HT1080 (cell line): ENCODE measurements at regions not wholly inside any gene's neighbourhood (a gene's known extent, or its start where the extent isn't known, plus 50 kb on each side); places are given as distances from the start of the nearest gene placed in this dataset.
A peak's percentile ranks its signal among the peaks of the same experiment; 100 is the strongest.

Experiments used
- DNase-seq: peaks from one replicate; pipeline ENCODE4 v3.0.0-alpha.2; 2015; ENCODE audit warnings: low read depth

GRCh38 chr4:111556141-111556781 is 589.0 kb upstream of the FAM241A start:
- DNase-seq = no peak

- no peak for DNase-seq
These were observed 588.4 kb upstream of the FAM241A start for GRCh38 chr4:111556851-111557250.

GRCh38 chr4:111562826-111563225 is 582.4 kb upstream of the FAM241A start:
- DNase-seq = peak; percentile 47

- DNase-seq = no peak
These were observed 572.8 kb upstream of the FAM241A start for GRCh38 chr4:111572470-111572869.

GRCh38 chr4:111573386-111573785 is 571.9 kb upstream of the FAM241A start:
- no peak for DNase-seq

DNA sequence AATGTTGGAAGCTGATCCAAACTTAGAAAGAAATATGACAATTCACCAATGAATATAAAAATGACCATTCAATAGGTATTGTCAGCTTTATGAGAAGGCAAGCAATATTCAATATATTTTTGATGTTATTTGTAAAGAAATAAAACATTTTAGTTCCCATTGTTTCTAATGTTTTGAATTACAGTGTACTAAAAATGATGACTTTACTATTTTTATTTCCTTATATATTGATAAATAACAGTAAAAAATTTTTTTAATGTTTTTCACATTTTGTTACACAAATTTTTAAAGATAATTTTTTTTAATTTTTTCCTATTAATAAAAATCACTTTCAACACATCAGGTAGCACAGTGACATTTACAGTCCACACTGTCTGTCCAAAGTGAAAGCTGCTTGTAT is 565.5 kb upstream of the FAM241A start:
- DNase-seq = no peak

DNA sequence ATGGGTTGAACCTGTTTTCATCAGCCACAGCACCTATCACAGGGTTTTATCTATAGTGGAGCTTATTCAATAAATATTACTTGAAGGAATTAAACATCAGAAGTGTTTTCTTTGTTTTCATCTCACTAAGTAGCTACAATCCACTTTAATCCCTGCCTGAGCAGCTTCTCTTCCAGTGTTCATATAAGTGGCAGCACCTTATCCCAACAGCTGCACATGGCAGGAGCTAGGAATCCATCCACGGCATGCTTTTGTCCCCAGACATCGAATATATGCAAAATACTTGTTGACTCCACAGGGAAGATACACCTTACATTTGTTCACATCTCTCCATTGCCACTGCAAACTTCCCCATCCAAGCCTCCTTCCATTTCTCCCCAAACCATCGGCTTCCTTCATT is 549.8 kb upstream of the FAM241A start:
- DNase-seq = no peak

DNA sequence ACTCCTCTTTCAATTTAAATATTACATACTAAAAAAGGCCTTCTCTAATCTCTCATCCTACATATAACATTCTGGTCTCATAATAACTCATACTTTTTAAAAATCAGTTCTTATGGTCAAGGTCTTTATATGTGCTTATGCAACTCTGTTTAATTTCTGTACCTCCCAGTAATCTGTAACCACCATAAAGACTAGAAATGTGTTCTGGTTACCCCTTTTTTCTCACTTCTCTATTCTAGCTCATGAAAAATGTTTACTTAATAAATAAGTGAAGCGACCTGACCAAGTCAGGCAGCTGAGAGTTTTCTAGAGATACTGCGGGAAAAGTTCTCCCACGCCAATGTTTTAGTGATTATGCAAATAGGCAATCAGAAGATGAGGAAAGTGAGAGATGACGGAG is 548.8 kb upstream of the FAM241A start:
- DNase-seq = no peak

GRCh38 chr4:111601671-111602070 is 543.6 kb upstream of the FAM241A start:
- DNase-seq = no peak

- DNase-seq = peak; percentile 24
These were observed 542.4 kb upstream of the FAM241A start for GRCh38 chr4:111602848-111603247.

DNA sequence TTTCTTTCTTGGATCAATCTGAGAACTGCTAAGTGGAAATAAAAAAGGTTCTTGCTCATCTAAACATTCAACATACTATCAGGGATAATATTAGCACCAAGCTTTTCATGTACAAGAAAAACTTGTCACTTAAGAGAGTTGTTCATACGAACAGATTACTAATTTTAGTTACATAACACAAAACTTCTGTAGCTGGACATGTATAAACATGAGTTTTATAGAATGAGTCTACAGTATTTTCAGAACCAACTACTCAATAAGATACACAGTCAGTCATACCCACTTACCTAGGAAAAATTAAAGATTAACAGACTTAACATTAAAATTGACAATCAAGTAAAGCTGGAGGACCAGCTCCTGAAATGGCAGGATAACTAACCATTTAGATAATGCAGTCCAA is 540.1 kb upstream of the FAM241A start:
- no peak for DNase-seq

DNA sequence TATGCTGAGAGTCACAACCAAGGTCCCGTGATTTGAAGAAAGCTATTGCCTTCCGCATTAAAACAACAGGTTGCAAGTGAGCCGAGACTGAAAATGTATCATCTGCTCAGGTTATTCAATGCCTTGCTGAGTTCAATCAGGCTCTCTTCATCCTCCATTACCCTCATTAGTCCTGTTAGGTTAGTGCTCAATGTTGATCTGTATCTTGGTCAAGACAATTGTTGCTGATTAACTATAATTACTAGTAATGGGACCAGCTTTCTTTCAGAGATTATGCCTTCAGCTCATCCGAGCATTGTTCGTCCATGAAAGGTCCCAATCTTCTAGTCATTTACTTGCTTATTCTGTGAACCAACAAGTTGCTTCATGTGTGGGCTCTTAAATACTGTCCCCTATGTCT is 534.6 kb upstream of the FAM241A start:
- no peak for DNase-seq

DNA sequence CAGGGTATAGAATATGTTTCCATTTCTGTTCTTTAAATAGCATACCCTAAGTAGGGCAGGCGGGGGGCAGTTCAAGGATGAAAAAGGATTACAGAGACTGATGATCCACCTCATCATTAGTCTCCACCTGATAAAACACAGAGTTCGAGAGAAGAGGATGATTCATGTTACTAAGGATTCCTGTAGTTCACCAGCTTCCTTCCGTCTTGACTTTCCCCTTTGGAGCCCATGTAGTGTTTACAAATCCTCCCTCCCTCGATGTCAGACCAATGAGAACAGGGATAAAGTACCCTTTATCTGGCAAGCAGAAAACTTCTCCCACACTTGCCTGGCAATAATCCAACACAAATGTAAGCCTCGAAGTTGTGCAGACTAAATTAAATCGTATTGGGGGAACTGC is 526.3 kb upstream of the FAM241A start:
- DNase-seq = peak; percentile 69

- DNase-seq = peak; percentile 69
These were observed 516.8 kb upstream of the FAM241A start for GRCh38 chr4:111628437-111628836.

GRCh38 chr4:111630705-111631104 is 514.5 kb upstream of the FAM241A start:
- peak; percentile 51 for DNase-seq

DNA sequence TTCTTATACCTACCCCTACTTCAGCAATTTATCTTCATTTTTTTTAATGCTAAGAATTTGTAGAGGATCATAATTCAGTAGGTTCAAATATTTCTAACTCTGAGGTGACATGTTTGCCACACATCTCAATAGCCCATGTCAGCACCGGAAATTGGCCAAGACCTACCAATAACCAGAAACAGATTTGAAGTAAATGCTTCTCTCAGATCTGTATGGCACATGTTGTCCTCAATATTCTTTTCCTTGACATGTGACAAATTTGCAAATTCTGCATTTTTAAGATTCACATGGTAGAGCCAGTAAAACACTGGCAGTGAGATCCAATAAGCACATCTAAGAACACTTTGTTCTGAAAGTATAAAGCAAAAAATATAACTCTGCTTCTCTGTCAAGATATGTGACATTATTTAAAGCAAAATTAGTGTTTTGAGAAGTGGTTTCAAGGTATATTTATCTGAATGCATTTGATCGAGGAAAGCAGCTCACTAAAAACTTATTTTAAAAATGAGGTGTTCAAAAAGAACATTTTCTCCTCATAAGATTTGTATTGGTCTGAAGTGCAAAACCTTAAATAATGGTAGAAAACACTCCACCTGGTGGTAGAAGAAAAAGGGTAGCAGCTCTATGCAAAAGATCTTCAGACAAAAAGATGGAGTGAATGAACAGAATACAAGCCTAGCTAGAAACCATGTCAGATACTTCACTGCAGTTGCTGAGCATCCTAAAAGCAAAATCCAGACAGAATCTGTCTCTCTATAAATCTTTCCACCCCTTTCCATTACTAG is 513.8 kb upstream of the FAM241A start:
- peak; percentile 23 for DNase-seq

GRCh38 chr4:111632641-111633151 is 512.6 kb upstream of the FAM241A start:
- no peak for DNase-seq

- no peak for DNase-seq
These were observed 511.5 kb upstream of the FAM241A start for GRCh38 chr4:111633663-111634266.

DNA sequence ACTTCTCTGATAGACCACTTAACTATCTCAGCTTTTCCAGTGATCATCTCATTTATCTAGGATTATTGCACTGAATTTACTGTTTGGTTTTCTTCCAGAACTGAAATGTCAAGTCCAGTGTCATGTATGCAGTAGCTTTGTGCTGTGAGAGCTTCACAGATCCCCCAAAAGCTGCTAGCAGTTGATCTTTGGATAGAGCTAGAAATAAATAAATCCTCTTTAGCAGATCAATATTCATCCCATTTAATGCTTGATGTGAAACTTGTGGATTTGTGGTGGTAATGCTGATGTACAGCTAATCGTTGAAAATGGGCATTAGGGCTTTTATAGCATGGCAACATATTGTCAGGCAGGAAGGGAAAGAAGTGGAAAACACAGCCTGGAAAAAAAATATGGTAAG is 509.6 kb upstream of the FAM241A start:
- no peak for DNase-seq

DNA sequence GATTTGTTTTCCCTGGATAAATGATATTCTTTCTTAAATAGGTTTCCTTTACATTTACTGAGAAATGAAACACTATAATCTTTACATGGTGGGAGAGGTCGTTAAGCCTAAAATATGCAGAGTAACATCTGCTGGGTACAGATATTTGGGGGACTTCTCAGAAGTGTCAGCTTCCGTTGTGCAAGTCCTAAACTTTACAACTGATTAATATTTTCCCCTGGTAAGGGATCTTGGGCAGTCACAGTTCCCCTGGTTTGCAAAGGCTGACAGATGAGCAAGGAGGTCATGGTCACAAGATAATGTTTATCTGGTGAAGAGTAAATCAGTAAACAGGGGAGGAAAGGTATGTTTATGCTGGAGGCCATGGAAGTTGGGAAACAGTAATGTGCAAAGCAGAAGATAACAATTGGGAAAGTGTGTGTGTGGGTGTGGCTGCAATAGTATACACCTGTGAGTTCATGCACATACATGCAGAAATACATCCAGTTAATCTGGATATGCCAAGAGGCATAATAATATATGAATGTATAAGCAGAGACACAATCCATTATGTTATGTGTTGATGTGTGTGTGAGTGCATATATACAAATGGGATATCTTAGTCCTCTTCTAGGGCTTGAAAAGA is 508.2 kb upstream of the FAM241A start:
- no peak for DNase-seq

DNA sequence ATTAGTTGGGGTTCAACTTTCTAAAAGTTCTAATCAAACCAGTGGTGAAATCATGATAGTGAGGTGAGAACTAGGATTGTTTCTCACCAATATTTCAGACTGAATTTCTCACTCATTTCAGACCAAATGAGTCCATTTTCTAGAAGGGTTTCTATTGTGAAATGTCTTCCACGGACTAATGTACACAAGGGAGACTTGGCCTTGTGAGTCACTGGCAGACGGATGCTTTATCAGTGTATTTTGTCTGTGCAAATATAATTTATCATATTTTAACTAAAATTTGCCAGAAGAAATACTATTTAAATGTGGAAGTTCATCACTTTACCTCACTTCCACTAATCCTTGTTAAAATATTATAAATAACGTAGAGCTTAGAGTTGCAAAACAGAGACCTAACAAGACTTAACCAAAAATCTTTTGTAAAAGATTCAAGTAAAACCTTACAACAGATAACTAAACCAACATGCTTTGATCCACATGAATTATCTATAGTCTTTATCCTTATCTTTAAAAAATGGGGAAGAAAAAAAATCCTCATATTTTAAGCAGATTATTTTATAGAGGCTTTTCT is 506.0 kb upstream of the FAM241A start:
- no peak for DNase-seq

DNA sequence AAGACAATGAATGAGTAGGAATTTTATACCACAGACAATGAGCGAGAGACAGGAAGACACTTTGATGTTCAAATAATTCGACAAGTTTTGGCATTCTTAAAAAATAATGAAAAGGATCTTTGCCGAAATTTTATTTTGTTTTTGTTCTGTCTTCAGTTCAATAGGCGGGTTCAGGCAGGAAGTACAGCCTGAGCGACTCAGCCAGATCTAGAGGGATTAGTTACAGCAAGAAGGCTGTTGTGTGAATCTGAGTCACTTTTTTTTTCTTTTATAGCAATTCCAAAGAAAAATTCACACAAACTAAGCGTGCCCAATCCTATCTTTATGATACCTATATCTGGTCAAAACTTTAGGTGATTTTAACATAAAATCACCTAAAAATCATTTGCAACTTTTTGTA is 505.4 kb upstream of the FAM241A start:
- DNase-seq = peak; percentile 55
